ENCODE measurements at regions not wholly inside any gene's neighbourhood (a gene's known extent, or its start where the extent isn't known, plus 50 kb on each side); places are given as distances from the start of the nearest gene placed in this dataset.

DNA sequence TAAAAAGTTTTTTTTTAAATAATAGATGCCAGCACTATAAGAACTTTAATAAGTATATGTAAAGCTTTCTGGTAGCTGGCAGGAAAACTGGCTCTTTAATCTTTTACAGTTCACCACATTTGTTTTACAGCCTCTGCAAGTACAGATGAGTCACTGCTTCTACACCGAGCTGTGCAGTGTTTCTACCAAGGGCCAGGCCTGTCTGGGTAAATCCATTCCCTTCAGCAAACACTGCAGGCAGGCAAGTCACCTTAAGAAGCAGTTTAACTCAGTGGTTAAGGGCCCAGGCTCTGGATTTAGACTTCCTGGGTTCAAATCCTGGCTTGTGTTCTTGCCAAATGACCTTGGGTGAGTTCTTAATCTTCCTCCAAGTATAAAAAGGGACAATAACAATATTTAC lies 882.9 kb upstream of the AMELY start:
- Mint-ChIP-seq H3K36me3 (no peaks in the 10 kb centered on the region), H3K4me1 (peaks cover 5% of the 10 kb centered on the region), H3K9me3 (no peaks in the 10 kb centered on the region), H3K27me3 (ENCODE audit: low read depth in 3 of 3) (peaks cover 0 to 2% (median 0%) of the 10 kb centered on the region in 3 donors), H3K4me3 (no peak overlapping the region), H3K27ac (no peak overlapping the region)
- H3K9me3 ChIP-seq (replicated peaks in 1 of 2; ENCODE audit: control insufficient read depth in 1 of 2, insufficient read depth in 1 of 2, low read length in 2 of 2): no peaks in the 10 kb centered on the region
- H3K4me2 ChIP-seq (replicated peaks; ENCODE audit: extremely low read depth, low read length, poor library complexity, severe bottlenecking): no peak overlapping the region
- no peak overlapping the region for H3K9ac ChIP-seq (ENCODE audit: insufficient read depth, low read length, poor library complexity, severe bottlenecking)
- TF ChIP-seq, protein P1, sequence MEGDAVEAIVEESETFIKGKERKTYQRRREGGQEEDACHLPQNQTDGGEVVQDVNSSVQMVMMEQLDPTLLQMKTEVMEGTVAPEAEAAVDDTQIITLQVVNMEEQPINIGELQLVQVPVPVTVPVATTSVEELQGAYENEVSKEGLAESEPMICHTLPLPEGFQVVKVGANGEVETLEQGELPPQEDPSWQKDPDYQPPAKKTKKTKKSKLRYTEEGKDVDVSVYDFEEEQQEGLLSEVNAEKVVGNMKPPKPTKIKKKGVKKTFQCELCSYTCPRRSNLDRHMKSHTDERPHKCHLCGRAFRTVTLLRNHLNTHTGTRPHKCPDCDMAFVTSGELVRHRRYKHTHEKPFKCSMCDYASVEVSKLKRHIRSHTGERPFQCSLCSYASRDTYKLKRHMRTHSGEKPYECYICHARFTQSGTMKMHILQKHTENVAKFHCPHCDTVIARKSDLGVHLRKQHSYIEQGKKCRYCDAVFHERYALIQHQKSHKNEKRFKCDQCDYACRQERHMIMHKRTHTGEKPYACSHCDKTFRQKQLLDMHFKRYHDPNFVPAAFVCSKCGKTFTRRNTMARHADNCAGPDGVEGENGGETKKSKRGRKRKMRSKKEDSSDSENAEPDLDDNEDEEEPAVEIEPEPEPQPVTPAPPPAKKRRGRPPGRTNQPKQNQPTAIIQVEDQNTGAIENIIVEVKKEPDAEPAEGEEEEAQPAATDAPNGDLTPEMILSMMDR (IDR thresholded peaks at IDR 0.05): no peak
- H3K27ac ChIP-seq (ENCODE audit: low read depth in 1 of 2, low read length in 2 of 2): no peak overlapping the region
- DNase-seq: no peak
- peaks cover 0 to 7% of the 10 kb centered on the region in 2 donors for H3K4me1 ChIP-seq (ENCODE audit: control insufficient read depth in 1 of 2, insufficient read depth in 2 of 2, low read length in 2 of 2)
- H3K4me3 ChIP-seq (replicated peaks in 1 of 3; ENCODE audit: low read depth in 2 of 3, low read length in 3 of 3): no peak overlapping the region
- H3K27me3 ChIP-seq (ENCODE audit: control insufficient read depth in 2 of 2, insufficient read depth in 2 of 2, low read length in 2 of 2): no peaks in the 10 kb centered on the region
- H3K79me2 ChIP-seq (ENCODE audit: insufficient read depth, low read length): no peaks in the 10 kb centered on the region
- intact Hi-C loops (cut with micrococcal nuclease): no loop called here
- no CpG with 5 or more reads among the region's 1 CpG for WGBS (ENCODE audit: insufficient coverage)
- H2AFZ ChIP-seq (ENCODE audit: insufficient read depth, low read depth, low read length, poor library complexity, severe bottlenecking): no peak overlapping the region
- H3K36me3 ChIP-seq (replicated peaks in 1 of 2; ENCODE audit: control insufficient read depth in 1 of 2, insufficient read depth in 2 of 2, low read length in 2 of 2): no peaks in the 10 kb centered on the region
- H4K20me1 ChIP-seq (ENCODE audit: insufficient read depth, low read length): no peaks in the 10 kb centered on the region

DNA sequence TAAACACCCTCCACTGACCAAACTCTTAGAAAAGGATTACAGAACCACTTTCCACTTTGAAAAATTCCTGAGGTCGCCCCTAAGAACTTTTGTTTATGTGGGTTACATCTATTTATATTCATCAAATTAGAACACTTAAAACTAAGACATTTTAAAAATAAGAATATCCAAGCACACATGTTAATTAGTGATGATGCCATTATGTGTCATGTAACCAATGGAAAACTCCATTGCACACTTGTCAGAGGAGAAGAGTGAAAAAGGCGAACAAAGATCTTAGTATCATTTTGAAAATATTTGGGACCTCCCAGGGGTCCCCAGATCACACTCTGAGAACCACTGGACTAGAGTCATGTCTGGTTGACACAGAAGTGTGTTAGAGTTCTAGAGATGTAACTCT lies 882.4 kb upstream of the AMELY start:
- Mint-ChIP-seq H3K9me3 (no peaks in the 10 kb centered on the region), H3K4me3 (no peak overlapping the region), H3K27me3 (ENCODE audit: low read depth in 3 of 3) (peaks cover 0 to 2% (median 0%) of the 10 kb centered on the region in 3 donors), H3K27ac (no peak overlapping the region), H3K36me3 (no peaks in the 10 kb centered on the region), H3K4me1 (peaks cover 5% of the 10 kb centered on the region)
- H3K27me3 ChIP-seq (ENCODE audit: control insufficient read depth in 2 of 2, insufficient read depth in 2 of 2, low read length in 2 of 2): no peaks in the 10 kb centered on the region
- H3K4me3 ChIP-seq (replicated peaks in 1 of 3; ENCODE audit: low read depth in 2 of 3, low read length in 3 of 3): no peak overlapping the region
- intact Hi-C loops (cut with micrococcal nuclease): no loop called here
- no peaks in the 10 kb centered on the region for H4K20me1 ChIP-seq (ENCODE audit: insufficient read depth, low read length)
- TF ChIP-seq, protein P1 (IDR thresholded peaks at IDR 0.05): no peak
- no peaks in the 10 kb centered on the region for H3K36me3 ChIP-seq (replicated peaks in 1 of 2; ENCODE audit: control insufficient read depth in 1 of 2, insufficient read depth in 2 of 2, low read length in 2 of 2)
- no CpG with 5 or more reads among the region's 2 CpGs for WGBS (ENCODE audit: insufficient coverage)
- no peak for DNase-seq
- no peaks in the 10 kb centered on the region for H3K9me3 ChIP-seq (replicated peaks in 1 of 2; ENCODE audit: control insufficient read depth in 1 of 2, insufficient read depth in 1 of 2, low read length in 2 of 2)
- peaks cover 0 to 7% of the 10 kb centered on the region in 2 donors for H3K4me1 ChIP-seq (ENCODE audit: control insufficient read depth in 1 of 2, insufficient read depth in 2 of 2, low read length in 2 of 2)
- no peak overlapping the region for H2AFZ ChIP-seq (ENCODE audit: insufficient read depth, low read depth, low read length, poor library complexity, severe bottlenecking)
- no peaks in the 10 kb centered on the region for H3K79me2 ChIP-seq (ENCODE audit: insufficient read depth, low read length)
- no peak overlapping the region for H3K9ac ChIP-seq (ENCODE audit: insufficient read depth, low read length, poor library complexity, severe bottlenecking)
- no peak overlapping the region for H3K4me2 ChIP-seq (replicated peaks; ENCODE audit: extremely low read depth, low read length, poor library complexity, severe bottlenecking)
- H3K27ac ChIP-seq (ENCODE audit: low read depth in 1 of 2, low read length in 2 of 2): no peak overlapping the region

Measured in CD14-positive monocyte (primary cell).